ENCODE measurements at regions not wholly inside any gene's neighbourhood (a gene's known extent, or its start where the extent isn't known, plus 50 kb on each side); places are given as distances from the start of the nearest gene placed in this dataset.
"Not testable (repeated sequence)": the region's sequence is repeated elsewhere in the genome, so short reads cannot be mapped to it uniquely, and the experiment has no call there.

DNA sequence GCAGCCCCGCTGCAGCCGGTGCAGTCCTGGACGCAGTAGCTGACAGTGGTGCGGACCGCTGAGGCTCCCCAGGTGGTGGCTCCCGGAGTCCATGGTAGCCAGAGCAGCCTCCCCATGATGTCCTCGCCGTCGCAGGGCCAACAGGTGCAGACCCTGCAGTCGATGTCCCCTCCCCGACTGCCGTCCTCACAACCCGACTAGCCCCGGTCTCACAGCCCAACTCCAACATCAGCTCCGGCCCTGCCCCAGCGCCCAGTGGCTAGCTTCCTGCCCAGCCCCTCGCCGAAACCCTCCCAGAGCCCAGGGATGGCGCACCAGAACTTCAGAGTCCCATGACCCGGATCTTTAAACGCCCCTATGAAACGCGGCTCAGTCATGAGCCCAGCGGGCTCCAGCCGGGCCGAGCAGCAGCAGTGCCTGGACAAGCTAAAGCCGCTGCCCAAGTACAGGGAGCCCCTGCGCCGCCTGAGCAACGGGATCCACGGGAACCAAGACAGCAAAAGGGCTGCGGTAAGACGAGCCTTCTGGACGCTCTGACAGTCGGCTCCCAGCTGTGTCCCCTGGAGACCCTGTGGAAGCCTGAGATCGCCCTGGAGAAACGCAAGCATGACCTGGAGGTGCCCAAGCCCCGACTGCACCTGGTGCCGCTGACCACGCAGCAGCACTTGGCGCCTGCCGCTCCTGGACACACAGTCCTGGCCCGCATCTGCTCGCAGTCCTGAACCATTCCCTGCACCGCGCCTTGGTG is 53.8 kb upstream of the TUBA3E start:
- Histone ChIP-seq H3K27me3 (ENCODE audit: control insufficient read depth, insufficient read depth, low read length) (peaks cover 12% of the 10 kb centered on the region), H3K27ac (ENCODE audit: low read depth, low read length) (no peak overlapping the region), H3K9me3 (ENCODE audit: control insufficient read depth, insufficient read depth, low read length) (no peaks in the 10 kb centered on the region; the same call in 1 of the 2 replicates), H3K4me3 (ENCODE audit: low read depth, low read length) (0 out of 2 replicates have a peak overlapping the region, but pooled peaks have one; percentile 1)
- ChIA-PET CTCF (no interaction called here), POLR2A (no interaction called here)
- TF ChIP-seq, protein P1, sequence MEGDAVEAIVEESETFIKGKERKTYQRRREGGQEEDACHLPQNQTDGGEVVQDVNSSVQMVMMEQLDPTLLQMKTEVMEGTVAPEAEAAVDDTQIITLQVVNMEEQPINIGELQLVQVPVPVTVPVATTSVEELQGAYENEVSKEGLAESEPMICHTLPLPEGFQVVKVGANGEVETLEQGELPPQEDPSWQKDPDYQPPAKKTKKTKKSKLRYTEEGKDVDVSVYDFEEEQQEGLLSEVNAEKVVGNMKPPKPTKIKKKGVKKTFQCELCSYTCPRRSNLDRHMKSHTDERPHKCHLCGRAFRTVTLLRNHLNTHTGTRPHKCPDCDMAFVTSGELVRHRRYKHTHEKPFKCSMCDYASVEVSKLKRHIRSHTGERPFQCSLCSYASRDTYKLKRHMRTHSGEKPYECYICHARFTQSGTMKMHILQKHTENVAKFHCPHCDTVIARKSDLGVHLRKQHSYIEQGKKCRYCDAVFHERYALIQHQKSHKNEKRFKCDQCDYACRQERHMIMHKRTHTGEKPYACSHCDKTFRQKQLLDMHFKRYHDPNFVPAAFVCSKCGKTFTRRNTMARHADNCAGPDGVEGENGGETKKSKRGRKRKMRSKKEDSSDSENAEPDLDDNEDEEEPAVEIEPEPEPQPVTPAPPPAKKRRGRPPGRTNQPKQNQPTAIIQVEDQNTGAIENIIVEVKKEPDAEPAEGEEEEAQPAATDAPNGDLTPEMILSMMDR (IDR thresholded peaks at IDR 0.05; ENCODE audit: low read depth, low read length) = no peak
- no peak for DNase-seq (ENCODE audit: low read depth, low spot score)

DNA sequence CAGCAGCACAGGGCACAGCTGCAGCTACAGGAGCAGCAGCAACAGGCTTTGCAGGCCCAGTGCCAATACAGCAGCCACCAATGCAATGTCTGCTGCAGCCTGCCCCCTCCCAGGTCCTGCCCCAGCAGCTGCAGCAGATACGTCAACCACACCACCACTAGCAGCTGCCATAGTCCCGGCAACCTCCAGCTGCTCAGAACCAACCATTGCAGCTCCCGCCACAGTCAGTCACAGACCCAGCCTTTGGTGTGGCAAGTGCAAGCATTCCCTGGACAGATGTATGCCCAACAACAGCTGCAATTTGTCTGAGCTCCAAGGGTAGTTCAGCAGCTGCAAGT is 53.3 kb upstream of the TUBA3E start:
- no peaks in the 10 kb centered on the region; the same call in 1 of the 2 replicates for H3K9me3 ChIP-seq (ENCODE audit: control insufficient read depth, insufficient read depth, low read length)
- ChIA-PET CTCF (no interaction called here), POLR2A (interaction anchor here (0.6 kb wide), 1 partner anchor 70 kb away, joined by 3 read pairs; the partner anchor contains the start of gene SMPD4)
- H3K27me3 ChIP-seq (ENCODE audit: control insufficient read depth, insufficient read depth, low read length) = peaks cover 13% of the 10 kb centered on the region
- DNase-seq (ENCODE audit: low read depth, low spot score) = no peak
- TF ChIP-seq, protein P1 (IDR thresholded peaks at IDR 0.05; ENCODE audit: low read depth, low read length) = no peak
- H3K27ac ChIP-seq (ENCODE audit: low read depth, low read length) = no peak overlapping the region
- no peak overlapping the region for H3K4me3 ChIP-seq (ENCODE audit: low read depth, low read length)

DNA sequence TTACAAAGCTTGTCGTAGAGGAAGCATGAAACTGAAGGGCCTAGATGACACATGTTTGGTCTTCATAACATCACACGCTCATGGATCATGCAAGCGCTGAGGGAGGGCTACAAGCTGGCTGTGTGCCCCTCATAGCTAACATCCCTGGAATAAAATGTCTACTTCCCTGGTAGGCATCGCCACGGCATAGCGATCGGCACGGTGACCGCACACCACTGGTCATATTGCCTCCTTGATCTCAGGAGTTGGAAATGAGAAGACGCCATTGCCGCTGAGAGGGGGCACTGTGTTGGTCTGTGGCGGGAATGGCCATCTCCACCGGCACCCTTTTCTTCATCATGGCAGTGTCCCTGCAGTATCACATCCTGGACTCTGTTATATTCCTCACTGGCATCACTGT is 50.1 kb upstream of the TUBA3E start:
- DNase-seq (ENCODE audit: low read depth, low spot score); POLR2A ChIA-PET; CTCF ChIA-PET; H3K9me3 ChIP-seq (ENCODE audit: control insufficient read depth, insufficient read depth, low read length); H3K4me3 ChIP-seq (ENCODE audit: low read depth, low read length); H3K27ac ChIP-seq (ENCODE audit: low read depth, low read length): not testable (repeated sequence)
- peaks cover 13% of the 10 kb centered on the region for H3K27me3 ChIP-seq (ENCODE audit: control insufficient read depth, insufficient read depth, low read length)

Measured in AG04450 (cell line).